ENCODE measurements at regions not wholly inside any gene's neighbourhood (a gene's known extent, or its start where the extent isn't known, plus 50 kb on each side); places are given as distances from the start of the nearest gene placed in this dataset.

DNA sequence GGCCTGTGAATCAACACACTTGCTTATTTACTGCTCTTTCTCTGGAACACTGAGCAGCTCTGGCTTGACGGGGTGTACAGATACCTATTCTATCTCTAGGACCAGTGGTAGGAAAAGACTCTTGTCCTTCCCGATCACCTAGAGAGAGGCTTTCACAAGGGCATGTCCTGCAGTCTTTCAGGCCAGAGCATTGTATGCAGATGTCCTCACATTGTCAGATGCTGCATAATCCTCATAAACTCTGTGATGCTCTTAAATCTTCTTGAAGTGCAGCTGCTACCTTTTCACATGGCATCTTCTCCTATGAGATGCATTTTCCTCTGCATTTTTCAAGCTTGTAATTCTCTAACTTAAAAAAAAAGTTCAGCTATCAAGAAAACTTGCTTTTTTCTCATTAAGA, 369.4 kb downstream of the OLFM4 start:
- ChIA-PET POLR2A (no interaction called here), CTCF (no interaction called here)
- H3K4me3 ChIP-seq (ENCODE audit: low read depth, low read length): no peak overlapping the region

DNA sequence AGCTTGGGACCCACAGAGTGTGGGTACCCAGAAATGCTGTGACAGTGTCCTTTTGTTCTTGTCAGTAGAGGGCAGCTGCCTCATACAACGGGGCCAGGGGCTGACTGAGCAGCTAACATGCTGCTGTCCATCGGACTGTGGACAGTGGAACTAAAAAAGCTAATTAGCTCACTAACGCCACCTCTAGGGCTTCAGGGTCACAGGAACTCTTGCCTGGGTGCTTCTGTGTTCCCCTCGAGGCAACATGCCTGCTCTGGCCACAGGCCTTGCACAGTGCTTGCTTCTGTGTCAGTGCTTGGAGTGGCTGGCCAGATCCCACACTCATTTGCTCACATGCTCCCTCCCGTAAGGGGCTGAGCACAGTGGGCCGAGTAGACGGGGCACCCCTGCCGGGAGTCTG, 377.0 kb downstream of the OLFM4 start:
- CTCF ChIA-PET: no interaction called here
- Histone ChIP-seq H3K4me3 (ENCODE audit: low read depth, low read length) (no peak overlapping the region), H3K9me3 (ENCODE audit: control insufficient read depth, insufficient read depth, low read length) (peaks cover 32% of the 10 kb centered on the region), H3K27me3 (ENCODE audit: control insufficient read depth, insufficient read depth, low read length) (no peaks in the 10 kb centered on the region), H3K27ac (ENCODE audit: low read depth, low read length) (no peak overlapping the region)
- TF ChIP-seq, protein P1, sequence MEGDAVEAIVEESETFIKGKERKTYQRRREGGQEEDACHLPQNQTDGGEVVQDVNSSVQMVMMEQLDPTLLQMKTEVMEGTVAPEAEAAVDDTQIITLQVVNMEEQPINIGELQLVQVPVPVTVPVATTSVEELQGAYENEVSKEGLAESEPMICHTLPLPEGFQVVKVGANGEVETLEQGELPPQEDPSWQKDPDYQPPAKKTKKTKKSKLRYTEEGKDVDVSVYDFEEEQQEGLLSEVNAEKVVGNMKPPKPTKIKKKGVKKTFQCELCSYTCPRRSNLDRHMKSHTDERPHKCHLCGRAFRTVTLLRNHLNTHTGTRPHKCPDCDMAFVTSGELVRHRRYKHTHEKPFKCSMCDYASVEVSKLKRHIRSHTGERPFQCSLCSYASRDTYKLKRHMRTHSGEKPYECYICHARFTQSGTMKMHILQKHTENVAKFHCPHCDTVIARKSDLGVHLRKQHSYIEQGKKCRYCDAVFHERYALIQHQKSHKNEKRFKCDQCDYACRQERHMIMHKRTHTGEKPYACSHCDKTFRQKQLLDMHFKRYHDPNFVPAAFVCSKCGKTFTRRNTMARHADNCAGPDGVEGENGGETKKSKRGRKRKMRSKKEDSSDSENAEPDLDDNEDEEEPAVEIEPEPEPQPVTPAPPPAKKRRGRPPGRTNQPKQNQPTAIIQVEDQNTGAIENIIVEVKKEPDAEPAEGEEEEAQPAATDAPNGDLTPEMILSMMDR (IDR thresholded peaks at IDR 0.05; ENCODE audit: low read depth, low read length): no peak
- POLR2A ChIA-PET: no interaction called here
- no peak for DNase-seq (ENCODE audit: low read depth, low spot score)

More for the DNA sequence above, 369.4 kb downstream of the OLFM4 start:
- no peaks in the 10 kb centered on the region for H3K27me3 ChIP-seq (ENCODE audit: control insufficient read depth, insufficient read depth, low read length)
- H3K9me3 ChIP-seq (ENCODE audit: control insufficient read depth, insufficient read depth, low read length): peaks cover 11% of the 10 kb centered on the region
- TF ChIP-seq, protein P1 (IDR thresholded peaks at IDR 0.05; ENCODE audit: low read depth, low read length): no peak
- H3K27ac ChIP-seq (ENCODE audit: low read depth, low read length): no peak overlapping the region
- no peak for DNase-seq (ENCODE audit: low read depth, low spot score)

DNA sequence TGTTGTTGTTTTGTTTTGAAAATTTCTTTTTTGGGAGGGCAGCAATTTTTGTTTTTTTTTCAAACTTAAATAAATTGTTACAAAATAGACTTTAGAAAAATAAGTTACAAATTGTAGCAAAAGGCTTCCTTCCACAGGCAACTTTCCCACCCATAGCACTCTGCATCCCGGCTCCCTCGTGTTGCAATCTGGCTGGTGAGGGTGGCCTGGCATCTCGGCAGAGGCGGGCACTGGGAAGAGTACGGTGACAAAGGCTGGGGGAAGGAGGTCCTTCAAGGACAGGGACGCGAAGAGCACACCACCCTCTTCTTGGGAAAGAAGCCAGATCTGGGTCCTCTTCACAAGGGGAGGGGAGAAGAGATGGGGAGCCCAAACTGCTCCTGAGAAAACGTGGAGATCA, 379.7 kb downstream of the OLFM4 start:
- POLR2A ChIA-PET: no interaction called here
- TF ChIP-seq, protein P1 (IDR thresholded peaks at IDR 0.05; ENCODE audit: low read depth, low read length): no peak
- DNase-seq (ENCODE audit: low read depth, low spot score): no peak

DNA sequence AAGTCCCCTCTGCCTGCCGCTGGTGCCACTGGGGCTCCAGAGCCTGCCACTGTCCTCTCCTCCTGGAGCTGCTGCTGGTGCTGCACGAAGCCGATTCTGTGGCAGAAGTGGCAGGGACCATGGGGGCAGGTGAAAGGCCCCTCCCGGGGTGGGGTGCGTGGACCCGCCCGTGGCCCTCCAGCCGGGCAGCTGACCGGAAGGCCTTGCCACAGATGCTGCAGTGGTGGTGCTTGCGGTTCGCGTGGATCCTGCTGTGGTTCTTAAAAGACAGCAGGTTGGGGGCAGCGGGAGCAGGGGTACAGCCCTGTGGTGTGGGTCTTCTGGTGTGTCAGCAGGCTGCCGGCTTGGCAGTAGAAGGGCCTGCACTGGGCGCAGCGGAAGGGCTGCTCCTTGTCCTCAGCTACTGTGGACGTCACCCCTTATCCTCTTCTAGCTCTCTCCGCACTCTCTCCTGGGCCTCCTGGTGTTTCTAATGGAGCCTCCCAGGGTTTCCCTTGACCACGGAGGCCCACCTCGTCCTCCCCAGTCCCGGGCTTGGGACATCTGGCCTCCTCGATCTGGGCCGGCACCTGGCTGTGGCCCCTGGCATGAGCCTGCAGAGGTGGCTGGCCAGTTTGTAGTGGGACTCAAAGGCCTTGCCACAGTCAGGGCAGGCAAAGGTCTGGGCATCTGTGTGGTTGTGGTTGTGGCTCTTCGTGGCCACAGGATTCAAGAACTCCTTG, 380.4 kb downstream of the OLFM4 start:
- TF ChIP-seq, protein P1 (IDR thresholded peaks at IDR 0.05; ENCODE audit: low read depth, low read length): no peak
- H3K4me3 ChIP-seq (ENCODE audit: low read depth, low read length): no peak overlapping the region
- peaks cover 29% of the 10 kb centered on the region for H3K9me3 ChIP-seq (ENCODE audit: control insufficient read depth, insufficient read depth, low read length)
- CTCF ChIA-PET: no interaction called here
- DNase-seq (ENCODE audit: low read depth, low spot score): no peak
- H3K27ac ChIP-seq (ENCODE audit: low read depth, low read length): no peak overlapping the region
- H3K27me3 ChIP-seq (ENCODE audit: control insufficient read depth, insufficient read depth, low read length): no peaks in the 10 kb centered on the region
- POLR2A ChIA-PET: no interaction called here

More for the DNA sequence above, 379.7 kb downstream of the OLFM4 start:
- CTCF ChIA-PET: no interaction called here
- no peak overlapping the region for H3K4me3 ChIP-seq (ENCODE audit: low read depth, low read length)
- no peak overlapping the region for H3K27ac ChIP-seq (ENCODE audit: low read depth, low read length)
- H3K27me3 ChIP-seq (ENCODE audit: control insufficient read depth, insufficient read depth, low read length): no peaks in the 10 kb centered on the region
- H3K9me3 ChIP-seq (ENCODE audit: control insufficient read depth, insufficient read depth, low read length): peaks cover 29% of the 10 kb centered on the region

DNA sequence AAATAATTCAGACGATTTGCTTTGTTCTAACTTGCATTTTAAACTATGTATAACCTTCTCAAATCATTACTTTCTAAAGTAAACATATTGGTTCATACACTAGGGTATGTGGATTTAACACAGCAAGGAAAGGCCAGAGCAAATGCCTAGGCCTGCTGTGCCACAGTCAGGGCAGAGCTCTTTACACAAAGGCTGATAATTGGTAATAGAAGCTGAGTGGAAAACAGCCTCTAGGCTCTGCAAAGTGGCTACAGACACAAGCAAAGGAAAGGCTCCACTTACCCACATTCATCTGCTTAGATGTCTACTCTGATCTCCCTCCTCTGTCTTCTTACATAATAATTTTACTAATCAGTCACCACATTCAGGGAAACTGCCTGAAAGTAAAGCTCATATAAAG, 382.9 kb downstream of the OLFM4 start:
- POLR2A ChIA-PET: no interaction called here
- Histone ChIP-seq H3K27ac (ENCODE audit: low read depth, low read length) (no peak overlapping the region), H3K9me3 (ENCODE audit: control insufficient read depth, insufficient read depth, low read length) (peaks cover 26% of the 10 kb centered on the region), H3K27me3 (ENCODE audit: control insufficient read depth, insufficient read depth, low read length) (no peaks in the 10 kb centered on the region), H3K4me3 (ENCODE audit: low read depth, low read length) (no peak overlapping the region)
- TF ChIP-seq, protein P1 (IDR thresholded peaks at IDR 0.05; ENCODE audit: low read depth, low read length): no peak
- DNase-seq (ENCODE audit: low read depth, low spot score): no peak
- CTCF ChIA-PET: no interaction called here

Data from AG04450 (cell line).